Pancreas (tissue), 10 donors: ENCODE measurements at regions not wholly inside any gene's neighbourhood (a gene's known extent, or its start where the extent isn't known, plus 50 kb on each side); places are given as distances from the start of the nearest gene placed in this dataset.
A peak's percentile ranks its signal among the peaks of the same experiment; 100 is the strongest.
"Not testable (repeated sequence)": the region's sequence is repeated elsewhere in the genome, so short reads cannot be mapped to it uniquely, and the experiment has no call there.

ENCODE experiments used
- ATAC-seq, 4 donors: fragments of 200-7000 bp; cut with Tn5 transposase; one replicate each; pipeline versions ENCODE4 v1.8.0 to v1.9.1; 2020; ENCODE audit warnings: mild to moderate bottlenecking in 4 of 4, moderate library complexity in 4 of 4
- DNase-seq, 6 donors: peaks; one replicate each; pipeline ENCODE4 v3.0.0-alpha.2; 2020
- FAIRE-seq: peaks from 2 replicates; lab custom pipeline; 2012; peaks lifted over from hg19 to GRCh38; lab: Jason Lieb, UNC
- H3K27ac ChIP-seq, 4 donors: fragments of 200-600 bp; sonication (generic); 1 replicate in 3 of 4; 2 replicates in 1 of 4; pipeline versions ENCODE4 v1.5.0 to v1.8.0; 2020
- H3K27me3 ChIP-seq, 4 donors: fragments of 200-600 bp; one replicate each; pipeline ENCODE4 v1.8.0; 2021
- H3K36me3 ChIP-seq, 3 donors: fragments of 200-600 bp; sonication (generic) in 1 of 3; one replicate each; pipeline versions ENCODE4 v1.5.0 to v1.8.0; 2020 to 2021
- H3K4me1 ChIP-seq, 3 donors: fragments of 200-600 bp; one replicate each; pipeline ENCODE4 v1.8.0; 2021
- H3K4me3 ChIP-seq, 4 donors: fragments of 200-600 bp; sonication (generic) in 2 of 4; one replicate each; pipeline versions ENCODE4 v1.5.0 to v1.8.0; 2020 to 2021
- H3K9me3 ChIP-seq, 4 donors: fragments of 200-600 bp; one replicate each; pipeline ENCODE4 v1.8.0; 2021
- CTCF ChIP-seq, 4 donors: fragments of 200-600 bp; sonication (generic) in 3 of 4; IDR thresholded peaks; one replicate each; pipeline versions ENCODE4 v1.5.0 to v1.8.0; 2021; ENCODE audit warnings: antibody characterized with exemption in 4 of 4
- WGBS, 2 donors: extraction: QIAGEN DNeasy Blood & Tissue Kit; methylation state at CpG; one replicate each; pipeline ENCODE4 v1.1.7; 2013; 5-methylcytosine and 5-hydroxymethylcytosine counted together
- intact Hi-C, 3 donors: fragments of 100-400 bp; cut with DNase I; formaldehyde crosslinking; loops; one replicate each; pipeline versions ENCODE4 v1.11.1 to v1.14.2; 2022
- donor health status: healthy with polysubstance abuse.
- donor health status: DM: no; HTN: no; CAD: no; lungs with moderate emphysema.
- donor health status: DM: no; HTN: no; CAD: no.
- donor health status: control.
- donor health status: control.
- donor health status: Bipolar disorder and iron deficiency.
- donor health status: DM: yes; HTN: yes; CAD: no.
- donor health status: DM: no; HTN: no; CAD: no.
- donor health status: DM: no; HTN: no; CAD: no.
- donor health status: DM: yes; HTN: yes; CAD: no.

GRCh38 chr6:4259391-4259790 lies 124.0 kb upstream of the ECI2 start:
- Histone ChIP-seq H3K4me3 (no peak overlapping the region), H3K27ac (no peak overlapping the region), H3K36me3 (no peaks in the 10 kb centered on the region), H3K4me1 (no peaks in the 10 kb centered on the region), H3K9me3 (no peaks in the 10 kb centered on the region), H3K27me3 (no peaks in the 10 kb centered on the region)
- ATAC-seq (no peak), DNase-seq (no peak), FAIRE-seq (no peak)
- WGBS, 2 donors: 71 to 89% methylated on average over 4 of the region's 4 CpGs
- intact Hi-C loops: no loop called here
- no peak for TF ChIP-seq CTCF (IDR thresholded peaks at IDR 0.05)

GRCh38 chr6:4258733-4259132 lies 123.4 kb upstream of the ECI2 start:
- H3K27ac ChIP-seq: no peak overlapping the region
- peaks cover 1 to 3% (median 1%) of the 10 kb centered on the region in 3 donors for H3K4me1 ChIP-seq
- no peaks in the 10 kb centered on the region for H3K36me3 ChIP-seq
- WGBS, 2 donors: 70 to 82% methylated on average over 5 of the region's 5 CpGs
- no peaks in the 10 kb centered on the region for H3K9me3 ChIP-seq
- DNase-seq (no peak), FAIRE-seq (no peak), ATAC-seq (no peak)
- no peak for TF ChIP-seq CTCF (IDR thresholded peaks at IDR 0.05)
- intact Hi-C loops: no loop called here
- no peaks in the 10 kb centered on the region for H3K27me3 ChIP-seq
- no peak overlapping the region for H3K4me3 ChIP-seq

- intact Hi-C loops: no loop called here
- no peak for TF ChIP-seq CTCF (IDR thresholded peaks at IDR 0.05)
- H3K4me1 ChIP-seq: peaks cover 4 to 6% (median 5%) of the 10 kb centered on the region in 3 donors
- H3K36me3 ChIP-seq: no peaks in the 10 kb centered on the region
- whole genome bisulfite sequencing, 2 donors: 81 to 90% methylated on average over 3 of the region's 3 CpGs
- FAIRE-seq: no peak
- H3K9me3 ChIP-seq: no peaks in the 10 kb centered on the region
- no peak for DNase-seq
- ATAC-seq: no peak
- no peaks in the 10 kb centered on the region for H3K27me3 ChIP-seq
- no peak overlapping the region for H3K27ac ChIP-seq
- no peak overlapping the region for H3K4me3 ChIP-seq
These were observed 121.6 kb upstream of the ECI2 start for GRCh38 chr6:4256969-4257368.

GRCh38 chr6:4253604-4254231 lies 118.3 kb upstream of the ECI2 start:
- FAIRE-seq: no peak
- peak; percentile 48 to 81 (median 78) for ATAC-seq
- H3K4me1 ChIP-seq: peaks cover 4 to 6% (median 5%) of the 10 kb centered on the region in 3 donors
- H3K4me3 ChIP-seq: no peak overlapping the region
- H3K27me3 ChIP-seq: no peaks in the 10 kb centered on the region
- WGBS, 2 donors: 12 to 21% methylated on average over 5 of the region's 5 CpGs
- no peak overlapping the region for H3K27ac ChIP-seq
- TF ChIP-seq CTCF (IDR thresholded peaks at IDR 0.05): peak in 1 of 4 donors; percentile 14
- no peaks in the 10 kb centered on the region for H3K36me3 ChIP-seq
- DNase-seq: peak in 3 of 6 donors; percentile 12 to 50 (median 25)
- H3K9me3 ChIP-seq: no peaks in the 10 kb centered on the region
- intact Hi-C loops: no loop called here

GRCh38 chr6:4252445-4252844 lies 117.1 kb upstream of the ECI2 start:
- DNase-seq, intact Hi-C loops, H3K36me3 ChIP-seq, H3K27ac ChIP-seq, H3K4me1 ChIP-seq, H3K9me3 ChIP-seq, H3K4me3 ChIP-seq, ATAC-seq, H3K27me3 ChIP-seq, FAIRE-seq: not testable (repeated sequence)
- 92 to 97% methylated on average over 5 of the region's 5 CpGs for WGBS, 2 donors
